ENCODE measurements at regions not wholly inside any gene's neighbourhood (a gene's known extent, or its start where the extent isn't known, plus 50 kb on each side); places are given as distances from the start of the nearest gene placed in this dataset.

GRCh38 chr1:14149431-14149830 is 449.1 kb upstream of the KAZN start:
- no peak for TF ChIP-seq EZH2 (IDR thresholded peaks at IDR 0.05; ENCODE audit: borderline replicate concordance, low read depth, low read length, severe bottlenecking)
- no peak for TF ChIP-seq POLR2AphosphoS5 (IDR thresholded peaks at IDR 0.05; ENCODE audit: insufficient read depth, low read depth, low read length)
- no peak for TF ChIP-seq CTCF (IDR thresholded peaks at IDR 0.05; ENCODE audit: extremely low read depth in 1 of 2, insufficient read depth in 1 of 2, low read depth in 1 of 2, low read length in 2 of 2)
- TF ChIP-seq MAX (IDR thresholded peaks at IDR 0.05; ENCODE audit: insufficient read depth, insufficient read length): no peak
- no peak for TF ChIP-seq POLR2A (IDR thresholded peaks at IDR 0.05; ENCODE audit: low read depth, low read length)
